Parathyroid adenoma (tissue), 2 donors: ENCODE measurements at regions not wholly inside any gene's neighbourhood (a gene's known extent, or its start where the extent isn't known, plus 50 kb on each side); places are given as distances from the start of the nearest gene placed in this dataset.

ENCODE experiments used
- H2AFZ ChIP-seq: fragments of 300-600 bp; sonication (generic); one replicate; pipeline ENCODE4 v1.7.0; 2017; ENCODE audit warnings: antibody characterized with exemption, mild to moderate bottlenecking
- H3K27ac ChIP-seq: fragments of 300-600 bp; sonication (generic); one replicate; pipeline ENCODE4 v1.7.0; 2017
- H3K27me3 ChIP-seq: fragments of 300-600 bp; sonication (generic); one replicate; pipeline ENCODE4 v1.7.0; 2017; ENCODE audit warnings: low read length; ENCODE audit not compliant: control insufficient read depth, insufficient read depth
- H3K36me3 ChIP-seq: fragments of 300-600 bp; sonication (generic); one replicate; pipeline ENCODE4 v1.7.0; 2017; ENCODE audit warnings: low read length; ENCODE audit not compliant: control insufficient read depth, insufficient read depth
- H3K4me1 ChIP-seq: fragments of 300-600 bp; sonication (generic); one replicate; pipeline ENCODE4 v1.7.0; 2017; ENCODE audit warnings: control low read depth
- H3K4me2 ChIP-seq: fragments of 300-600 bp; sonication (generic); one replicate; pipeline ENCODE4 v1.7.0; 2017; ENCODE audit warnings: low read length
- H3K4me3 ChIP-seq: fragments of 300-600 bp; sonication (generic); one replicate; pipeline ENCODE4 v1.7.0; 2017; ENCODE audit warnings: low read depth, low read length
- H3K79me2 ChIP-seq: fragments of 300-600 bp; sonication (generic); one replicate; pipeline ENCODE4 v1.7.0; 2017; ENCODE audit warnings: control low read depth
- H3K9ac ChIP-seq: fragments of 300-600 bp; sonication (generic); one replicate; pipeline ENCODE4 v1.7.0; 2017; ENCODE audit warnings: mild to moderate bottlenecking
- H3K9me3 ChIP-seq: fragments of 300-600 bp; sonication (generic); one replicate; pipeline ENCODE4 v1.7.0; 2017; ENCODE audit warnings: low read length; ENCODE audit not compliant: control insufficient read depth
- CTCF ChIP-seq: fragments of 300-600 bp; sonication (generic); IDR thresholded peaks from one replicate; pipeline ENCODE4 v1.7.0; 2017; ENCODE audit warnings: antibody characterized with exemption, mild to moderate bottlenecking
- donor health status: primary hyperparathyroidism.

GRCh38 chr4:30535255-30535654 lies 184.9 kb upstream of the PCDH7 start:
- Histone ChIP-seq H3K27me3 (no peaks in the 10 kb centered on the region), H3K27ac (no peak overlapping the region), H3K36me3 (no peaks in the 10 kb centered on the region), H3K4me1 (no peaks in the 10 kb centered on the region), H3K4me2 (no peak overlapping the region), H3K79me2 (no peaks in the 10 kb centered on the region), H3K9me3 (no peaks in the 10 kb centered on the region), H2AFZ (no peak overlapping the region), H3K4me3 (no peak overlapping the region), H3K9ac (no peak overlapping the region)
- no peak for TF ChIP-seq CTCF

GRCh38 chr4:30536231-30536630 lies 183.9 kb upstream of the PCDH7 start:
- H3K27me3 ChIP-seq: no peaks in the 10 kb centered on the region
- no peak overlapping the region for H3K4me2 ChIP-seq
- TF ChIP-seq CTCF: no peak
- no peaks in the 10 kb centered on the region for H3K4me1 ChIP-seq
- no peak overlapping the region for H3K9ac ChIP-seq
- H3K36me3 ChIP-seq: no peaks in the 10 kb centered on the region
- no peak overlapping the region for H2AFZ ChIP-seq
- no peak overlapping the region for H3K27ac ChIP-seq
- no peaks in the 10 kb centered on the region for H3K9me3 ChIP-seq
- no peaks in the 10 kb centered on the region for H3K79me2 ChIP-seq
- H3K4me3 ChIP-seq: no peak overlapping the region

GRCh38 chr4:30537456-30537855 lies 182.7 kb upstream of the PCDH7 start:
- Histone ChIP-seq H3K4me1 (no peaks in the 10 kb centered on the region), H2AFZ (no peak overlapping the region), H3K79me2 (no peaks in the 10 kb centered on the region), H3K9me3 (no peaks in the 10 kb centered on the region), H3K36me3 (no peaks in the 10 kb centered on the region), H3K4me3 (no peak overlapping the region), H3K27ac (no peak overlapping the region), H3K4me2 (no peak overlapping the region), H3K27me3 (no peaks in the 10 kb centered on the region), H3K9ac (no peak overlapping the region)
- no peak for TF ChIP-seq CTCF

GRCh38 chr4:30538794-30539193 lies 181.4 kb upstream of the PCDH7 start:
- H3K4me3 ChIP-seq: no peak overlapping the region
- no peak overlapping the region for H3K27ac ChIP-seq
- no peak for TF ChIP-seq CTCF
- no peaks in the 10 kb centered on the region for H3K27me3 ChIP-seq
- H3K4me1 ChIP-seq: no peaks in the 10 kb centered on the region
- H3K4me2 ChIP-seq: no peak overlapping the region
- H3K36me3 ChIP-seq: no peaks in the 10 kb centered on the region
- H2AFZ ChIP-seq: no peak overlapping the region
- H3K9me3 ChIP-seq: no peaks in the 10 kb centered on the region
- H3K9ac ChIP-seq: no peak overlapping the region
- H3K79me2 ChIP-seq: no peaks in the 10 kb centered on the region

- Histone ChIP-seq H3K36me3 (no peaks in the 10 kb centered on the region), H3K9ac (no peak overlapping the region), H3K4me2 (no peak overlapping the region), H3K79me2 (no peaks in the 10 kb centered on the region), H3K4me3 (no peak overlapping the region), H3K4me1 (no peaks in the 10 kb centered on the region), H3K27ac (no peak overlapping the region), H3K9me3 (no peaks in the 10 kb centered on the region), H2AFZ (no peak overlapping the region), H3K27me3 (no peaks in the 10 kb centered on the region)
- no peak for TF ChIP-seq CTCF
These were observed 177.1 kb upstream of the PCDH7 start for GRCh38 chr4:30543057-30543456.
